GM23248 (cell line): ENCODE measurements at regions not wholly inside any gene's neighbourhood (a gene's known extent, or its start where the extent isn't known, plus 50 kb on each side); places are given as distances from the start of the nearest gene placed in this dataset.
"Not testable (repeated sequence)": the region's sequence is repeated elsewhere in the genome, so short reads cannot be mapped to it uniquely, and the experiment has no call there.

Experiments
- DNase-seq: peaks from one replicate; pipeline ENCODE4 v3.0.0-alpha.2; 2015
- H2AFZ ChIP-seq: fragments of 200-600 bp; sonication (generic); 2 replicates; pipeline ENCODE4 v1.6.1; 2016; ENCODE audit warnings: antibody characterized with exemption
- H3F3A ChIP-seq: fragments of 200-600 bp; sonication (generic); 2 replicates; pipeline ENCODE4 v1.6.1; 2016; ENCODE audit warnings: mild to moderate bottlenecking, antibody characterized with exemption, mixed run types; ENCODE audit not compliant: insufficient read depth
- H3K27ac ChIP-seq: fragments of 200-600 bp; sonication (generic); 2 replicates; pipeline ENCODE4 v1.5.1; 2016; ENCODE audit warnings: mild to moderate bottlenecking
- H3K27me3 ChIP-seq: fragments of 200-600 bp; sonication (generic); replicated peaks from 2 replicates; pipeline ENCODE4 v1.6.1; 2016; ENCODE audit warnings: mild to moderate bottlenecking; ENCODE audit not compliant: insufficient read depth
- H3K36me3 ChIP-seq: fragments of 200-600 bp; sonication (generic); 2 replicates; pipeline ENCODE4 v1.6.1; 2016; ENCODE audit warnings: low read depth, mild to moderate bottlenecking
- H3K4me1 ChIP-seq: fragments of 200-600 bp; sonication (generic); 2 replicates; pipeline ENCODE4 v1.6.1; 2016; ENCODE audit warnings: mild to moderate bottlenecking; ENCODE audit not compliant: insufficient read depth
- H3K4me2 ChIP-seq: fragments of 200-600 bp; sonication (generic); one replicate; pipeline ENCODE4 v1.6.1; 2016; ENCODE audit warnings: mild to moderate bottlenecking; ENCODE audit not compliant: unreplicated experiment
- H3K4me3 ChIP-seq: fragments of 200-600 bp; sonication (generic); 2 replicates; pipeline ENCODE4 v1.5.1; 2016; ENCODE audit warnings: mild to moderate bottlenecking
- H3K79me2 ChIP-seq: fragments of 200-600 bp; sonication (generic); 2 replicates; pipeline ENCODE4 v1.6.1; 2016; ENCODE audit warnings: mild to moderate bottlenecking; ENCODE audit not compliant: insufficient read depth
- H3K9ac ChIP-seq: fragments of 200-600 bp; sonication (generic); 2 replicates; pipeline ENCODE4 v1.6.1; 2016; ENCODE audit warnings: mild to moderate bottlenecking
- H3K9me2 ChIP-seq: fragments of 200-600 bp; sonication (generic); 2 replicates; pipeline ENCODE4 v1.6.1; 2016; ENCODE audit warnings: mixed run types, mild to moderate bottlenecking, moderate library complexity; ENCODE audit not compliant: insufficient read depth
- H3K9me3 ChIP-seq: fragments of 200-600 bp; sonication (generic); one replicate; pipeline ENCODE4 v1.6.1; 2017; ENCODE audit warnings: low read depth
- H4K20me1 ChIP-seq: fragments of 200-600 bp; sonication (generic); 2 replicates; pipeline ENCODE4 v1.6.0; 2016; ENCODE audit not compliant: insufficient read depth
- EZH2 ChIP-seq: fragments of 200-600 bp; sonication (generic); IDR thresholded peaks from 2 replicates; pipeline ENCODE4 v1.6.1; 2018; ENCODE audit warnings: antibody characterized with exemption, mild to moderate bottlenecking; ENCODE audit not compliant: insufficient read depth, poor library complexity, severe bottlenecking
- EZH2phosphoT487 ChIP-seq: fragments of 200-600 bp; sonication (generic); IDR thresholded peaks from 2 replicates; pipeline ENCODE4 v1.6.1; 2018; ENCODE audit warnings: antibody characterized with exemption, moderate library complexity, mild to moderate bottlenecking, low read depth; ENCODE audit not compliant: insufficient read depth
- WGBS, 2 experiments: methylation state at CpG; one replicate each; pipeline ENCODE4 v1.1.6; 2015 to 2017; ENCODE audit warnings: low lambda C conversion rate in 2 of 2, low coverage in 1 of 2; ENCODE audit errors: missing lambda C conversion rate in 2 of 2; 5-methylcytosine and 5-hydroxymethylcytosine counted together
- in situ Hi-C: fragments of 300-500 bp; cut with MboI; formaldehyde crosslinking; loops from 2 replicates; pipeline ENCODE4 v1.15.0; 2020

DNA sequence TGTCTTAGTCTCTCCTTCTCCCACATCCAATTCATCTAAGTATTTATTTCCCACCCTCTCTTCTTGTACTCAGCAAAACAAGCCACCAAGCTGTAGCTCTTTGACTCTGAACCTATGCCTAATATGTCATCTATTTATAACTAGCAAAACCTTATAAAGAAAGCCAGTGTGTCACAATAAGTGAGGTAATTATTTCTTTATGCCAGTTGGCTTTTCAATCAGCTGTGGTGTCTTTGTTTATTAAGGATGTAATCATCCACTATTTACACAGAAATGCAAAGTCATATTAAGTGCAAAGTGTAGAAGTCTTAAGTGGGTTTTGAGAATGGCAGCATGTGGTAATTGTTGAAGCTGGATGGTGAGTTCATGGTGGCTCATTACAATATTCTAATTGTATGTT is 215.2 kb upstream of the HTR1E start:
- no peaks in the 10 kb centered on the region for H3F3A ChIP-seq
- H3K4me1 ChIP-seq: no peaks in the 10 kb centered on the region
- H3K27ac ChIP-seq: no peak overlapping the region
- no peak for TF ChIP-seq EZH2phosphoT487
- no peak for TF ChIP-seq EZH2
- H3K9me3 ChIP-seq: no peaks in the 10 kb centered on the region
- in situ Hi-C loops: no loop called here
- no peaks in the 10 kb centered on the region for H4K20me1 ChIP-seq
- no peak overlapping the region for H2AFZ ChIP-seq
- DNase-seq: no peak
- no peaks in the 10 kb centered on the region for H3K9me2 ChIP-seq
- no peak overlapping the region for H3K4me3 ChIP-seq
- no peaks in the 10 kb centered on the region for H3K36me3 ChIP-seq
- H3K27me3 ChIP-seq: no peaks in the 10 kb centered on the region
- no peak overlapping the region for H3K4me2 ChIP-seq
- H3K79me2 ChIP-seq: no peaks in the 10 kb centered on the region
- no peak overlapping the region for H3K9ac ChIP-seq

DNA sequence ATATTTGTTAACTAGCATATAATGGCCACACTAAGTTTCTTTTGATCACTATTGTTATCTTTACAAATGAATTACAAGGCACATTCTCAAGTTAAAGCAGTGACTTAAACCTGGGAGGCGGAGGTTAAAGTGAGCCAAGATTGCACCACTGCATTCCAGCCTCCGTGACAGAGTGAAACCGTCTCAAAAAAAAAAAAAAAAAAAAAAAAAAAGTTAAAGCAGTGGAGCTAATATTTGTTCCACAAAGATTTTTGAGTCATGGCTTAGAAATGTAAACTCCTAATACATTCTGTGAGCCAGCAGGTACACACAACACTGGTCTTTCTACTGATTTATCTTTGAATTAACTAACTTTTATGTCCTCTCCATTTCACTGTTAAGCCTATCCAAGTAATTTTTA is 221.7 kb upstream of the HTR1E start:
- in situ Hi-C loops: no loop called here
- H3K4me3 ChIP-seq: no peak overlapping the region
- no peaks in the 10 kb centered on the region for H3K9me2 ChIP-seq
- 5% methylated on average over 3 of the region's 3 CpGs for WGBS, 2 experiments
- no peak overlapping the region for H3K27ac ChIP-seq
- no peaks in the 10 kb centered on the region for H3K27me3 ChIP-seq
- H3K36me3 ChIP-seq: no peaks in the 10 kb centered on the region
- H3F3A ChIP-seq: no peaks in the 10 kb centered on the region
- H4K20me1 ChIP-seq: no peaks in the 10 kb centered on the region
- no peak overlapping the region for H3K4me2 ChIP-seq
- peak; percentile 10 for DNase-seq
- no peak overlapping the region for H2AFZ ChIP-seq
- H3K4me1 ChIP-seq: no peaks in the 10 kb centered on the region
- H3K9me3 ChIP-seq: no peaks in the 10 kb centered on the region
- no peak for TF ChIP-seq EZH2
- no peak for TF ChIP-seq EZH2phosphoT487
- no peak overlapping the region for H3K9ac ChIP-seq
- H3K79me2 ChIP-seq: no peaks in the 10 kb centered on the region

DNA sequence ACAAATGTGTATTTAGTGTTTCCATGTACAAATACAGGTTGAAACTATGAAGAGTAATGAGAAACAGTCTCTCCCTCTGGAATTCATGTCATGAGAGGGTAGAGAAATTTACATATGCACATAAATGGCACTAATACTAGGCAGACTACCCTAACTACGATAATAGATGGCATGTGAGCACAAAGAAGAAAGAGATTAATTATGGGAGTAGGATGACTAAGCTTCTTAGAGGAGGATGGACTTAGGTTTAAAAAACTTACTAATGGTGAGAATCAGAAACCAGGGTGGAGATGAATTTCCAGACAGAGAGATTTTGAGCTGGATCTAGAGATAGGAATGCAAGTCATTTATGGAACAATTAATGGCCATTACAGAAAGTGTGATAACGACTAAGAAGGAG is 225.3 kb upstream of the HTR1E start:
- no peak for DNase-seq
- H3K9me3 ChIP-seq: no peaks in the 10 kb centered on the region
- no peaks in the 10 kb centered on the region for H3K9me2 ChIP-seq
- no peak overlapping the region for H2AFZ ChIP-seq
- no peak for TF ChIP-seq EZH2
- no peak for TF ChIP-seq EZH2phosphoT487
- no peaks in the 10 kb centered on the region for H3F3A ChIP-seq
- WGBS, 2 experiments: 1 to 3% methylated on average over 2 of the region's 2 CpGs
- H3K4me1 ChIP-seq: no peaks in the 10 kb centered on the region
- no peak overlapping the region for H3K27ac ChIP-seq
- in situ Hi-C loops: no loop called here
- no peak overlapping the region for H3K9ac ChIP-seq
- H3K27me3 ChIP-seq: no peaks in the 10 kb centered on the region
- no peaks in the 10 kb centered on the region for H3K36me3 ChIP-seq
- H3K79me2 ChIP-seq: no peaks in the 10 kb centered on the region
- H3K4me3 ChIP-seq: no peak overlapping the region
- no peak overlapping the region for H3K4me2 ChIP-seq
- no peaks in the 10 kb centered on the region for H4K20me1 ChIP-seq

DNA sequence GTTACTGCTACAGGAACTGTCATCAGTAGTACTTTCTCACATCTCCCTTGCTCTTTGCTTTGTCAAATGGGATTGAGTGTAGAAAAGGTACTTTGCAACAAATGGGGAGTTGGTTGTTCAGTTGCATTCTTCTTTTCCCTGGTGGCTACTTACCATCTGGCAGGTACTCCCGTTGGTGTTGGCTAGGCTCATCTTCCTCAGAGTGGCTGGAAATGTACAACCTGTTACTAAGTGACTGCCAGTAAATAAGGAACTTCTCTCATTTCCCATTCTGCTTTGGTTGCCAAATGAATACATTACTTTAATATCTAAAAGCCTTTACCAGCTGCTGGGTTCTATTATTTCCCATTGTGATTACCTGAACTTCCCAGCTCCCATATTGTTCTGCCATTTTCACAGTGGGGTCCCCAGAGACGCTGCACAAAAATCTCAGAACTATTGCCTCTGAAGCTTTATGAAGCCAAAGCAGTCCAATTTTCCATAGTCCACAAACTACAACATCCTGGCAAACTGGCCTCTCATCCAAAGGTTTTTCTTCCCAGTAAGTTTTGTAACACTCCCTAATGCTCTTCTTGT is 229.7 kb upstream of the HTR1E start:
- no peak for DNase-seq
- H3K4me3 ChIP-seq: no peak overlapping the region
- TF ChIP-seq EZH2 (no peak), EZH2phosphoT487 (no peak)
- in situ Hi-C loops: no loop called here
- H3K79me2 ChIP-seq: no peaks in the 10 kb centered on the region
- H3K9me3 ChIP-seq: no peaks in the 10 kb centered on the region
- no peaks in the 10 kb centered on the region for H3K36me3 ChIP-seq
- WGBS, 2 experiments: 2 to 3% methylated on average over 2 of the region's 2 CpGs
- no peaks in the 10 kb centered on the region for H3K4me1 ChIP-seq
- no peak overlapping the region for H3K27ac ChIP-seq
- H3K4me2 ChIP-seq: no peak overlapping the region
- H2AFZ ChIP-seq: no peak overlapping the region
- no peaks in the 10 kb centered on the region for H3K9me2 ChIP-seq
- no peak overlapping the region for H3K9ac ChIP-seq
- no peaks in the 10 kb centered on the region for H3F3A ChIP-seq
- H4K20me1 ChIP-seq: no peaks in the 10 kb centered on the region
- H3K27me3 ChIP-seq: no peaks in the 10 kb centered on the region

DNA sequence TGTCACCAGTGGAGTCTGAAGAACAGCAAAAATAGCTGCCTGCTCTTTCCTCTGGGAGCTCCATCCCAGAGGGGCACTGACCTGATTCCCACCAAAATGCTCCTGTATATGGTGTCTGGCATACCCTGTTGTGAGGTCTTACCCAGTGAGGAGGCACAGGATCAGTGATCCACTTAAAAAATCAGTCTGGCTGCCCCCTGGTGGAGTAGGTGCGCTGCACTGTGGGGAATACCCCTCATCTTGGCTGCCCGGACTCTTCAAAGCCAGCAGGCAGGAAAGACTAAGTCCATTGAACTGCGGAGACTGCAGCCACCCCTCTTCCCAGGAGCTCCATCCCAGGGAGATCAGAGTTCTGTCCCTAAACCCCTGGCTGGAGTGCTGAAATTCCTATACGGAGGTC is 230.9 kb upstream of the HTR1E start:
- WGBS, 2 experiments: 28% methylated on average over 4 of the region's 4 CpGs

DNA sequence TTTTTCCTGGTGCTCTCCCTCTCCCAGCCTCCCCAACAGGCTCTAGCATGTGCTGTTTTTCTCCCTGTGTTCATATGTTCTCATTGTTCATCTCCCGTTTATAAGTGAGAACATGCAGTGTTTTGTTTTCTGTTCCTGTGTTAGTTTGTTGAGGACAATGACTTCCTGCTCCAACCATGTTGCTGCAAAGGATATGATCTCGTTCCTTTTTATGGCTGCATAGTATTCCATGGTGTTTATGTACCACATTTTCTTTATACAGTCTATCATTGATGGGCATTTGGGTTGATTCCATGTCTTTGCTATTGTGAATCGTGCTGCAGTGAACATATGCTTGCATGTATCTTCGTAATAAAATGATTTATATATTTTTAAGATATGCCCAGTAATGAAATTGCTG is 236.1 kb upstream of the HTR1E start:
- H3K27ac ChIP-seq, H3K36me3 ChIP-seq, in situ Hi-C loops, H3K79me2 ChIP-seq, H3K4me2 ChIP-seq, DNase-seq, H3F3A ChIP-seq, H3K27me3 ChIP-seq, H3K4me3 ChIP-seq, H4K20me1 ChIP-seq, H3K9ac ChIP-seq, H3K4me1 ChIP-seq, H3K9me3 ChIP-seq, H2AFZ ChIP-seq, H3K9me2 ChIP-seq: not testable (repeated sequence)
- 6 to 10% methylated on average over 4 of the region's 4 CpGs for WGBS, 2 experiments

More for the DNA sequence above, 230.9 kb upstream of the HTR1E start:
- Histone ChIP-seq H3K9me3 (no peaks in the 10 kb centered on the region), H3K4me2 (no peak overlapping the region), H3F3A (no peaks in the 10 kb centered on the region), H3K9ac (no peak overlapping the region), H3K27ac (no peak overlapping the region), H3K9me2 (no peaks in the 10 kb centered on the region), H3K4me3 (no peak overlapping the region), H3K4me1 (no peaks in the 10 kb centered on the region), H2AFZ (no peak overlapping the region), H3K27me3 (no peaks in the 10 kb centered on the region), H3K79me2 (no peaks in the 10 kb centered on the region), H4K20me1 (no peaks in the 10 kb centered on the region), H3K36me3 (no peaks in the 10 kb centered on the region)
- DNase-seq: no peak
- in situ Hi-C loops: no loop called here
- TF ChIP-seq EZH2phosphoT487 (no peak), EZH2 (no peak)
